ENCODE measurements at regions not wholly inside any gene's neighbourhood (a gene's known extent, or its start where the extent isn't known, plus 50 kb on each side); places are given as distances from the start of the nearest gene placed in this dataset.

GRCh38 chr18:27313678-27314077 is 128.6 kb upstream of the CHST9 start:
- TF ChIP-seq CTCF (IDR thresholded peaks at IDR 0.05), result no peak
- no peak for TF ChIP-seq POLR2A (IDR thresholded peaks at IDR 0.05)
- no peak for TF ChIP-seq POLR2AphosphoS5 (IDR thresholded peaks at IDR 0.05)
- TF ChIP-seq EP300 (IDR thresholded peaks at IDR 0.05; ENCODE audit: low read depth), result no peak
